Activated CD4-positive, alpha-beta memory T cell treated with anti-CD3 and anti-CD28 coated beads, Interleukin-2, amount 10 ng/mL, durations not matched to agents 7 days and 5 days (primary cell): ENCODE measurements at regions not wholly inside any gene's neighbourhood (a gene's known extent, or its start where the extent isn't known, plus 50 kb on each side); places are given as distances from the start of the nearest gene placed in this dataset.

Experiments used
- CTCF ChIA-PET: fragments of 350-600 bp; sonication (Branson Sonifier 250); formaldehyde crosslinking; loops from one replicate; lab custom pipeline; 2021; ENCODE audit warnings: antibody characterized with exemption, inconsistent platforms; lab: Charles Lee
- POLR2A ChIA-PET: fragments of 350-600 bp; sonication (Branson Sonifier 250); formaldehyde crosslinking; loops from one replicate; lab custom pipeline; 2021; ENCODE audit warnings: antibody characterized with exemption; lab: Charles Lee
- DNase-seq: peaks from one replicate; pipeline ENCODE4 v3.0.0-alpha.2; 2020
- H3K27ac Mint-ChIP-seq: one replicate; pipeline ENCODE4 v1.8.0; 2021; ENCODE audit warnings: mild to moderate bottlenecking, mixed read lengths
- H3K27me3 Mint-ChIP-seq: one replicate; pipeline ENCODE4 v1.8.0; 2021; ENCODE audit warnings: mixed read lengths
- H3K36me3 Mint-ChIP-seq: one replicate; pipeline ENCODE4 v1.8.0; 2021; ENCODE audit warnings: low read depth, mixed read lengths
- H3K4me1 Mint-ChIP-seq: one replicate; pipeline ENCODE4 v1.8.0; 2021; ENCODE audit warnings: mixed read lengths
- H3K4me3 Mint-ChIP-seq: one replicate; pipeline ENCODE4 v1.8.0; 2021; ENCODE audit warnings: mild to moderate bottlenecking, mixed read lengths
- H3K9me3 Mint-ChIP-seq: one replicate; pipeline ENCODE4 v1.8.0; 2021; ENCODE audit warnings: mixed read lengths

GRCh38 chr2:24418166-24418841 lies 58.0 kb upstream of the ITSN2 start:
- CTCF ChIA-PET: interaction anchor here (1.1 kb wide), 1 partner anchor 8 kb away, joined by 3 read pairs; no protein-coding TSS in a partner anchor
- H3K27ac Mint-ChIP-seq: no peak overlapping the region
- no peaks in the 10 kb centered on the region for H3K4me1 Mint-ChIP-seq
- POLR2A ChIA-PET: no interaction called here
- no peak overlapping the region for H3K4me3 Mint-ChIP-seq
- H3K27me3 Mint-ChIP-seq: no peaks in the 10 kb centered on the region
- H3K9me3 Mint-ChIP-seq: no peaks in the 10 kb centered on the region
- no peaks in the 10 kb centered on the region for H3K36me3 Mint-ChIP-seq
- DNase-seq: no peak

DNA sequence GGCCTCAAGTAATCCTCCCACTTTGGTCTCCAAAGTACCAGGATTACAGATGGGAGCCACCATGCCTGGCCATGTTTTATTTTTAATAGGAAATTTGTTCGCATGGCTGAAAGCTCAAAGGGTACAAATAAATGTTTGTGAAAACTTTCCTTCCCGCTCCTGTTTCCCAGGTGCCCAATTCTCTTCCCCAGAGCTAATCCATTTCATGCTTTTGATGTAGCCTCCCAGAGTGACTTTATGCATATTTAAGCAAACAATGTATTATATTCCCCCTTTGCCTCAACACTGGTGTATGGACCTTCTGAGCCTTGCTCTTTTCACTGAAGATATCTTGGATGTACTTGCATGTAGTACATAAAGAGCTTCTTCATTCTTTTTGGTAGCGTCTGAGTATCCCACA lies 52.5 kb upstream of the ITSN2 start:
- DNase-seq: no peak
- ChIA-PET POLR2A (no interaction called here), CTCF (interaction anchor here (0.7 to 2.1 kb wide), 2 partner anchors 11 to 415 kb away, joined by 3 to 8 read pairs; no protein-coding TSS in a partner anchor)
- Mint-ChIP-seq H3K27ac (no peak overlapping the region), H3K9me3 (no peaks in the 10 kb centered on the region), H3K4me1 (peaks cover 2% of the 10 kb centered on the region), H3K27me3 (peaks cover 1% of the 10 kb centered on the region), H3K36me3 (no peaks in the 10 kb centered on the region), H3K4me3 (no peak overlapping the region)

DNA sequence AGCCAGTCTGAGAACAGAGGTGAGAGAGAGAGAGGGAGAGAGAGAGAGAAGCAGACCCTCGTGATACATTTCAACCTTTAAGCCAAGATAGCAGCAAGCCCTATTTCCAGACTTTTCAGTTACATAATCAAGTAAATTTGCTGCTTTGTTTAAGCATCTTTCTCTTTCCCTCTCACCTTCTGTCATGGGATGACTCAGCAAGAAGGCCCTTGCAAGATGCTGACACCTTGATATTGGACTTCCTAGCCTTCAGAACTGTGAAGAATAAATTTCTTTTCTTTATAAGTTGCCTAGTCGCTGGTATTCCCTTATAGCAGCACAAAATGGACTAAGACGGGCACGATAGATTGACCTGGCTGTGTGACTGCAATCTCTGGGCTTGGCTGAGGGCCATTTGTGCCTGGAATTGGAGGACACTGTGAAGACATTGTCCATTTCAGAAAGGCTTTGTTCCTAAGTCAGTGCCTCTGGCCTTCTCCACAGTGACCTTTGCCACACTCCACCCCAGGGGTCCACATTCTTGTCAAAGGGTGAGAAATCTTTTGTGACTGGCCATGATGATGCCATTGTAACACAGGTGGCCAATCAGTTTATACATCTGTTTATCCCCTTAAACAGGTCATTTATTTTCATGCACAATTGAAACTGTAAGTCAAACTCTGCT lies 51.3 kb upstream of the ITSN2 start:
- ChIA-PET CTCF (interaction anchor here (0.8 to 4.0 kb wide), 5 partner anchors 10 to 718 kb away, joined by 3 to 54 read pairs (median 8); no protein-coding TSS in a partner anchor), POLR2A (no interaction called here)
- peaks cover 2% of the 10 kb centered on the region for H3K4me1 Mint-ChIP-seq
- H3K36me3 Mint-ChIP-seq: no peaks in the 10 kb centered on the region
- H3K4me3 Mint-ChIP-seq: no peak overlapping the region
- H3K9me3 Mint-ChIP-seq: no peaks in the 10 kb centered on the region
- peaks cover 4% of the 10 kb centered on the region for H3K27me3 Mint-ChIP-seq
- DNase-seq: no peak
- no peak overlapping the region for H3K27ac Mint-ChIP-seq

DNA sequence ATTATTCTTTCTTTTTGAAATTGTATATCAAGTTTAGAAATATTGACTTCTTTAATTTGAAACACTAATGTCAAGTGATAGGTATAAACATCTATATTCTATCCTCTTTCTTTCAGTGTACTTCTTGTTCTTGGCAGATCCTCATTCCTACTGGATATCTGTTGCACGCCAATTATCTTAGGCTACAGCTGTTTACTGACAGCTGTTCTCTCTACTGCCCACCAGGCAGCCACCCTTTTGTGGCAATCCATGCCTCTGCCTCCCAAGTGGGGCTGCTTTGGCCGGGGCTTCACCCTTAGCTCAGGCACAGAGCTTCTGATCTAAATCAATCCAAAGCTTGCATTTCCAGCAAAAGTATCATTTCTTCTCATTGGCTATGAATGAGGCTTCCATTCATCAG lies 50.6 kb upstream of the ITSN2 start:
- CTCF ChIA-PET: interaction anchor here (0.7 to 4.0 kb wide), 12 partner anchors 11 to 719 kb away, joined by 3 to 54 read pairs (median 3); no protein-coding TSS in a partner anchor
- no peaks in the 10 kb centered on the region for H3K36me3 Mint-ChIP-seq
- no peaks in the 10 kb centered on the region for H3K9me3 Mint-ChIP-seq
- POLR2A ChIA-PET: interaction anchor here (1.3 to 1.8 kb wide), 2 partner anchors 382 to 417 kb away, joined by 5 to 7 read pairs; partner anchors contain the start of genes CENPO and PTRHD1
- peaks cover 4% of the 10 kb centered on the region for H3K27me3 Mint-ChIP-seq
- DNase-seq: no peak
- no peak overlapping the region for H3K27ac Mint-ChIP-seq
- peaks cover 2% of the 10 kb centered on the region for H3K4me1 Mint-ChIP-seq
- H3K4me3 Mint-ChIP-seq: no peak overlapping the region

- H3K36me3 Mint-ChIP-seq: no peaks in the 10 kb centered on the region
- H3K27me3 Mint-ChIP-seq: peaks cover 4% of the 10 kb centered on the region
- no peaks in the 10 kb centered on the region for H3K9me3 Mint-ChIP-seq
- H3K4me1 Mint-ChIP-seq: peaks cover 2% of the 10 kb centered on the region
- POLR2A ChIA-PET: interaction anchor here (1.3 to 1.8 kb wide), 2 partner anchors 383 to 418 kb away, joined by 5 to 7 read pairs; partner anchors contain the start of genes CENPO and PTRHD1
- no peak overlapping the region for H3K27ac Mint-ChIP-seq
- DNase-seq: peak; percentile 29
- H3K4me3 Mint-ChIP-seq: no peak overlapping the region
- CTCF ChIA-PET: interaction anchor here (0.7 to 4.0 kb wide), 27 partner anchors 9 to 737 kb away, joined by 3 to 54 read pairs (median 3); partner anchors contain the start of genes CENPO and PTRHD1
Measured at GRCh38 chr2:24409700-24410556, 49.6 kb upstream of the ITSN2 start.
